ENCODE measurements at regions not wholly inside any gene's neighbourhood (a gene's known extent, or its start where the extent isn't known, plus 50 kb on each side); places are given as distances from the start of the nearest gene placed in this dataset.

DNA sequence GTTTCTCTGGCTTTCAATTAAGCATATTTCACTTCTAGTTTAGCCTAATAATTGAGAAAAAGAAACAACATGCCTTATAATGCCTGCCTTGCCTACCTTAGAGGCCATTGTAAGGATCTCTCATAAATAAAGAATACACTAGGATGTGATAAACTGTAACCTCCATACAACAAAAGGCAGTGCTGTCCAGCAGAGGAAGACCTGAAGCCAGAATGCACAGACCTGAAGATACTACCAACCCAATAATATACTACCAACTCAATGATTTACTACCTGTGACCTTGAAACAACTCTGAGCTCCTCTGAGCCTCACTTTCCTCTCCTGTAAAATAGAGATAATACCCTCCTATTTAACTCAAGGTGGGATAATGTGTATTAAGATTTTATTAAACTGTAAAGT lies 361.3 kb downstream of the TTLL7 start:
- TF ChIP-seq EZH2 (IDR thresholded peaks at IDR 0.05; ENCODE audit: borderline replicate concordance, low read depth, low read length, poor library complexity, severe bottlenecking) = no peak
- TF ChIP-seq, protein P1, sequence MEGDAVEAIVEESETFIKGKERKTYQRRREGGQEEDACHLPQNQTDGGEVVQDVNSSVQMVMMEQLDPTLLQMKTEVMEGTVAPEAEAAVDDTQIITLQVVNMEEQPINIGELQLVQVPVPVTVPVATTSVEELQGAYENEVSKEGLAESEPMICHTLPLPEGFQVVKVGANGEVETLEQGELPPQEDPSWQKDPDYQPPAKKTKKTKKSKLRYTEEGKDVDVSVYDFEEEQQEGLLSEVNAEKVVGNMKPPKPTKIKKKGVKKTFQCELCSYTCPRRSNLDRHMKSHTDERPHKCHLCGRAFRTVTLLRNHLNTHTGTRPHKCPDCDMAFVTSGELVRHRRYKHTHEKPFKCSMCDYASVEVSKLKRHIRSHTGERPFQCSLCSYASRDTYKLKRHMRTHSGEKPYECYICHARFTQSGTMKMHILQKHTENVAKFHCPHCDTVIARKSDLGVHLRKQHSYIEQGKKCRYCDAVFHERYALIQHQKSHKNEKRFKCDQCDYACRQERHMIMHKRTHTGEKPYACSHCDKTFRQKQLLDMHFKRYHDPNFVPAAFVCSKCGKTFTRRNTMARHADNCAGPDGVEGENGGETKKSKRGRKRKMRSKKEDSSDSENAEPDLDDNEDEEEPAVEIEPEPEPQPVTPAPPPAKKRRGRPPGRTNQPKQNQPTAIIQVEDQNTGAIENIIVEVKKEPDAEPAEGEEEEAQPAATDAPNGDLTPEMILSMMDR (conservative IDR thresholded peaks at IDR 0.05; ENCODE audit: low read depth, low read length) = no peak

All from A673 (cell line).